ENCODE measurements at regions not wholly inside any gene's neighbourhood (a gene's known extent, or its start where the extent isn't known, plus 50 kb on each side); places are given as distances from the start of the nearest gene placed in this dataset.

GRCh38 chr6:170000071-170000843 lies 248.8 kb downstream of the ERMARD start:
- Histone ChIP-seq H3K36me3 (ENCODE audit: control insufficient read depth in 2 of 2, extremely low read depth in 1 of 2, insufficient read depth in 2 of 2, low read length in 2 of 2) (no peaks in the 10 kb centered on the region), H3K9me1 (replicated peaks; ENCODE audit: control insufficient read depth, extremely low read depth, insufficient read depth, low read length) (no peaks in the 10 kb centered on the region), H4K20me1 (replicated peaks; ENCODE audit: control insufficient read depth, extremely low read depth, insufficient read depth, low read length) (no peaks in the 10 kb centered on the region), H3K4me2 (ENCODE audit: insufficient read depth, low read length) (no peak overlapping the region), H3K9ac (replicated peaks; ENCODE audit: extremely low read depth, insufficient read depth, low read length) (no peak overlapping the region), H3K4me1 (ENCODE audit: control insufficient read depth, extremely low read depth, insufficient read depth, low read length) (no peaks in the 10 kb centered on the region), H3K27me3 (ENCODE audit: control insufficient read depth in 2 of 2, insufficient read depth in 2 of 2, low read length in 2 of 2) (no peaks in the 10 kb centered on the region), H3K79me2 (ENCODE audit: control insufficient read depth, insufficient read depth, low read length) (no peaks in the 10 kb centered on the region), H3K9me3 (replicated peaks; ENCODE audit: control insufficient read depth, insufficient read depth, low read length) (no peaks in the 10 kb centered on the region), H3K27ac (ENCODE audit: insufficient read depth, low read depth, low read length) (no peak overlapping the region), H3K4me3 (replicated peaks in 1 of 3; ENCODE audit: insufficient read depth in 1 of 3, low read depth in 1 of 3, low read length in 3 of 3) (no peak overlapping the region), H2AFZ (ENCODE audit: low read depth, low read length) (no peak overlapping the region)
- no peak for TF ChIP-seq JUN (IDR thresholded peaks at IDR 0.05; ENCODE audit: borderline replicate concordance, insufficient read depth, insufficient read length, low read depth)
- TF ChIP-seq POLR2A (IDR thresholded peaks at IDR 0.05; ENCODE audit: low read depth, low read length) = no peak
- DNase-seq (ENCODE audit: low read depth, low spot score) = no peak
- intact Hi-C loops (cut with micrococcal nuclease) = no loop called here
- ChIA-PET CTCF (interaction anchor here (6.1 kb wide), 1 partner anchor 168 kb away, joined by 58 read pairs; no protein-coding TSS in a partner anchor), POLR2A (no interaction called here)
- BruUV-seq (replicated peaks) = no TSS peak
- FAIRE-seq = no peak
- dilution Hi-C loops (cut with MboI; ENCODE audit: extremely low pct_ligation_motif_present, low sequenced_read_pairs) = no loop called here

- dilution Hi-C loops (cut with MboI; ENCODE audit: extremely low pct_ligation_motif_present, low sequenced_read_pairs) = no loop called here
- no TSS peak for BruUV-seq (replicated peaks)
Measured at GRCh38 chr6:169999367-169999766, 247.9 kb downstream of the ERMARD start.

More at GRCh38 chr6:169999367-169999766, 247.9 kb downstream of the ERMARD start:
- no peaks in the 10 kb centered on the region for H3K79me2 ChIP-seq (ENCODE audit: control insufficient read depth, insufficient read depth, low read length)
- no peak overlapping the region for H3K4me3 ChIP-seq (replicated peaks in 1 of 3; ENCODE audit: insufficient read depth in 1 of 3, low read depth in 1 of 3, low read length in 3 of 3)
- no peak overlapping the region for H3K4me2 ChIP-seq (ENCODE audit: insufficient read depth, low read length)
- no peak for FAIRE-seq
- H2AFZ ChIP-seq (ENCODE audit: low read depth, low read length) = no peak overlapping the region
- intact Hi-C loops (cut with micrococcal nuclease) = no loop called here
- H3K27ac ChIP-seq (ENCODE audit: insufficient read depth, low read depth, low read length) = no peak overlapping the region
- no peak for DNase-seq (ENCODE audit: low read depth, low spot score)
- H3K27me3 ChIP-seq (ENCODE audit: control insufficient read depth in 2 of 2, insufficient read depth in 2 of 2, low read length in 2 of 2) = no peaks in the 10 kb centered on the region
- no peak overlapping the region for H3K9ac ChIP-seq (replicated peaks; ENCODE audit: extremely low read depth, insufficient read depth, low read length)
- no peaks in the 10 kb centered on the region for H3K36me3 ChIP-seq (ENCODE audit: control insufficient read depth in 2 of 2, extremely low read depth in 1 of 2, insufficient read depth in 2 of 2, low read length in 2 of 2)
- CTCF ChIA-PET = interaction anchor here (1.4 to 6.1 kb wide), 2 partner anchors 35 to 167 kb away, joined by 3 to 58 read pairs; no protein-coding TSS in a partner anchor
- H3K9me1 ChIP-seq (replicated peaks; ENCODE audit: control insufficient read depth, extremely low read depth, insufficient read depth, low read length) = no peaks in the 10 kb centered on the region
- TF ChIP-seq EZH2 (IDR thresholded peaks at IDR 0.05; ENCODE audit: borderline replicate concordance, low read depth, low read length, severe bottlenecking) (no peak), FOS (IDR thresholded peaks at IDR 0.05; ENCODE audit: borderline replicate concordance, insufficient read depth, low read length) (no peak), JUN (IDR thresholded peaks at IDR 0.05; ENCODE audit: borderline replicate concordance, insufficient read depth, insufficient read length, low read depth) (no peak), MYC (IDR thresholded peaks at IDR 0.05; ENCODE audit: low read depth, low read length) (no peak), MAX (IDR thresholded peaks at IDR 0.05; ENCODE audit: insufficient read depth, insufficient read length) (no peak), POLR2AphosphoS5 (IDR thresholded peaks at IDR 0.05; ENCODE audit: insufficient read depth, low read depth, low read length) (no peak), GATA2 (IDR thresholded peaks at IDR 0.05; ENCODE audit: insufficient read depth, insufficient read length, low read depth, low read length) (no peak), CTCF (IDR thresholded peaks at IDR 0.05; ENCODE audit: extremely low read depth in 1 of 2, insufficient read depth in 1 of 2, low read depth in 1 of 2, low read length in 2 of 2) (no peak)
- H3K9me3 ChIP-seq (replicated peaks; ENCODE audit: control insufficient read depth, insufficient read depth, low read length) = no peaks in the 10 kb centered on the region
- H3K4me1 ChIP-seq (ENCODE audit: control insufficient read depth, extremely low read depth, insufficient read depth, low read length) = no peaks in the 10 kb centered on the region
- POLR2A ChIA-PET = no interaction called here
- H4K20me1 ChIP-seq (replicated peaks; ENCODE audit: control insufficient read depth, extremely low read depth, insufficient read depth, low read length) = no peaks in the 10 kb centered on the region
